H1 (cell line): ENCODE measurements at regions not wholly inside any gene's neighbourhood (a gene's known extent, or its start where the extent isn't known, plus 50 kb on each side); places are given as distances from the start of the nearest gene placed in this dataset.

Experiments used
- CTCF ChIA-PET: fragments of 300-600 bp; sonication (Branson Sonifier 250); formaldehyde crosslinking; loops from one replicate; lab custom pipeline; 2021; ENCODE audit not compliant: partially characterized antibody; lab: Charles Lee
- POLR2A ChIA-PET: fragments of 300-600 bp; sonication (Branson Sonifier 250); formaldehyde crosslinking; loops from one replicate; lab custom pipeline; 2021; ENCODE audit warnings: inconsistent platforms; ENCODE audit not compliant: partially characterized antibody; lab: Charles Lee
- DNase-seq, 2 experiments: peaks; one replicate each; pipeline versions ENCODE4 v3.0.0 to v3.0.0-alpha.2; 2010 to 2022; ENCODE audit warnings: low spot score in 2 of 2, low read depth in 1 of 2, mixed read lengths in 1 of 2
- FAIRE-seq: peaks from 2 replicates; lab custom pipeline; 2011; peaks lifted over from hg19 to GRCh38; lab: Jason Lieb, UNC
- H2AFZ ChIP-seq: 2 replicates; pipeline ENCODE4 v1.8.1; 2012; ENCODE audit warnings: low read length, inconsistent platforms
- H2AK5ac ChIP-seq: 2 replicates; pipeline ENCODE4 v1.6.1; 2013; ENCODE audit warnings: low read depth, low read length
- H2BK120ac ChIP-seq: replicated peaks from 2 replicates; pipeline ENCODE3; 2013; ENCODE audit warnings: low read depth, low read length, inconsistent platforms
- H2BK12ac ChIP-seq: 2 replicates; pipeline ENCODE4 v1.6.1; 2013; ENCODE audit warnings: low read depth, low read length
- H2BK15ac ChIP-seq: 2 replicates; pipeline ENCODE4 v1.6.1; 2013; ENCODE audit warnings: low read length
- H2BK20ac ChIP-seq: 2 replicates; pipeline ENCODE4 v1.6.1; 2013; ENCODE audit warnings: low read length
- H2BK5ac ChIP-seq: 2 replicates; pipeline ENCODE4 v1.6.1; 2013; ENCODE audit warnings: low read depth, low read length
- H3K14ac ChIP-seq: 2 replicates; pipeline ENCODE4 v1.6.1; 2013; ENCODE audit warnings: inconsistent platforms; ENCODE audit not compliant: insufficient read length
- H3K18ac ChIP-seq: 2 replicates; pipeline ENCODE4 v1.6.1; 2013; ENCODE audit warnings: low read length; ENCODE audit errors: extremely low read depth
- H3K23ac ChIP-seq: 2 replicates; pipeline ENCODE4 v1.6.1; 2013; ENCODE audit warnings: inconsistent platforms; ENCODE audit not compliant: insufficient read length
- H3K23me2 ChIP-seq: 2 replicates; pipeline ENCODE4 v1.6.1; 2013; ENCODE audit warnings: low read depth, low read length
- H3K27ac ChIP-seq: 2 replicates; pipeline ENCODE4 v1.6.1; 2011; ENCODE audit warnings: low read depth, low read length, inconsistent platforms
- H3K27me3 ChIP-seq, 4 experiments: replicated peaks in 1 of 4; 1 replicate in 1 of 4; 2 replicates in 3 of 4; pipeline versions ENCODE4 v1.6.1 to v1.8.1; 2011 to 2013; ENCODE audit warnings: low read length in 3 of 4, mild to moderate bottlenecking in 3 of 4, inconsistent platforms in 2 of 4, mixed read lengths in 2 of 4, moderate library complexity in 1 of 4; ENCODE audit not compliant: control insufficient read depth in 3 of 4, insufficient read depth in 3 of 4; ENCODE audit errors: extremely low read depth in 1 of 4
- H3K36me3 ChIP-seq, 4 experiments: 2 replicates each; pipeline versions ENCODE4 v1.6.1 to v1.8.1; 2011 to 2013; ENCODE audit warnings: mild to moderate bottlenecking in 4 of 4, low read length in 3 of 4, moderate library complexity in 2 of 4, control low read depth in 1 of 4, inconsistent platforms in 1 of 4; ENCODE audit not compliant: insufficient read depth in 4 of 4, control insufficient read depth in 2 of 4
- H3K4ac ChIP-seq: replicated peaks from 2 replicates; pipeline ENCODE3; 2013; ENCODE audit warnings: low read length, low read depth, mixed read lengths, inconsistent platforms; ENCODE audit not compliant: insufficient read length
- H3K4me1 ChIP-seq, 4 experiments: replicated peaks in 1 of 4; 1 replicate in 1 of 4; 2 replicates in 3 of 4; pipeline versions ENCODE4 v1.6.1 to v1.8.1; 2011 to 2013; ENCODE audit warnings: low read length in 3 of 4, inconsistent platforms in 2 of 4, mixed read lengths in 1 of 4; ENCODE audit not compliant: insufficient read depth in 4 of 4, control insufficient read depth in 3 of 4
- H3K4me2 ChIP-seq, 2 experiments: 2 replicates each; pipeline versions ENCODE4 v1.6.1 to v1.8.1; 2011 to 2013; ENCODE audit warnings: low read depth in 2 of 2, low read length in 2 of 2, control low read depth in 1 of 2, inconsistent platforms in 1 of 2, mild to moderate bottlenecking in 1 of 2; ENCODE audit not compliant: insufficient read depth in 1 of 2
- H3K4me3 ChIP-seq, 4 experiments: fragments of 200-600, 300-600 bp in 1 of 4; sonication (generic), shearing (Covaris generic), sonication (Bioruptor Twin) in 1 of 4; 2 replicates each; pipeline versions ENCODE4 v1.5.1 to v1.8.1; 2011 to 2016; ENCODE audit warnings: low read length in 4 of 4, low read depth in 3 of 4, control low read depth in 2 of 4, inconsistent platforms in 2 of 4, mild to moderate bottlenecking in 2 of 4, mixed read lengths in 1 of 4, moderate library complexity in 1 of 4; ENCODE audit not compliant: insufficient read depth in 2 of 4; ENCODE audit errors: extremely low read depth in 1 of 4
- H3K56ac ChIP-seq: replicated peaks from 2 replicates; pipeline ENCODE3; 2013; ENCODE audit warnings: low read depth, mild to moderate bottlenecking, mixed read lengths, low read length, inconsistent platforms; ENCODE audit not compliant: insufficient read length
- H3K79me1 ChIP-seq: 2 replicates; pipeline ENCODE4 v1.6.1; 2013; ENCODE audit warnings: low read depth, low read length, control low read depth
- H3K79me2 ChIP-seq, 2 experiments: 2 replicates each; pipeline versions ENCODE4 v1.6.1 to v1.8.1; 2012 to 2013; ENCODE audit warnings: low read length in 2 of 2, mild to moderate bottlenecking in 2 of 2, inconsistent platforms in 1 of 2; ENCODE audit not compliant: insufficient read depth in 2 of 2, control insufficient read depth in 1 of 2
- H3K9ac ChIP-seq, 4 experiments: replicated peaks in 1 of 4; 1 replicate in 1 of 4; 2 replicates in 3 of 4; pipeline versions ENCODE4 v1.6.1 to v1.8.1; 2011 to 2013; ENCODE audit warnings: low read depth in 3 of 4, low read length in 3 of 4, control low read depth in 2 of 4, mild to moderate bottlenecking in 2 of 4, moderate library complexity in 2 of 4, inconsistent platforms in 1 of 4; ENCODE audit errors: extremely low read depth in 1 of 4
- H3K9me3 ChIP-seq, 2 experiments: 2 replicates each; pipeline versions ENCODE4 v1.6.1 to v1.8.1; 2012 to 2013; ENCODE audit warnings: mild to moderate bottlenecking in 2 of 2, moderate library complexity in 2 of 2, control low read depth in 1 of 2, inconsistent platforms in 1 of 2, low read depth in 1 of 2, low read length in 1 of 2, mixed read lengths in 1 of 2; ENCODE audit not compliant: insufficient read depth in 2 of 2
- H4K20me1 ChIP-seq, 2 experiments: replicated peaks in 1 of 2; 2 replicates each; pipeline versions ENCODE3 to v1.8.1; 2011 to 2013; ENCODE audit warnings: inconsistent platforms in 2 of 2, low read length in 2 of 2, mild to moderate bottlenecking in 1 of 2; ENCODE audit not compliant: insufficient read depth in 2 of 2, control insufficient read depth in 1 of 2
- H4K5ac ChIP-seq: 2 replicates; pipeline ENCODE4 v1.6.1; 2013; ENCODE audit warnings: low read length, low read depth, mixed read lengths, inconsistent platforms; ENCODE audit not compliant: insufficient read length
- H4K8ac ChIP-seq: 2 replicates; pipeline ENCODE4 v1.8.0; 2013; ENCODE audit warnings: mild to moderate bottlenecking, moderate library complexity, low read length, inconsistent platforms; ENCODE audit not compliant: insufficient read depth; ENCODE audit errors: extremely low read depth
- H4K91ac ChIP-seq: replicated peaks from 2 replicates; pipeline ENCODE3; 2013; ENCODE audit warnings: low read length, mixed read lengths, inconsistent platforms; ENCODE audit not compliant: insufficient read length
- RAD21 ChIP-seq, 2 experiments: IDR thresholded peaks in 1 of 2; conservative IDR thresholded peaks in 1 of 2; 2 replicates each; pipeline ENCODE4 v1.6.1; 2011; ENCODE audit warnings: low read depth in 2 of 2, low read length in 2 of 2, improper control_type of control experiment in 1 of 2, inconsistent platforms in 1 of 2, mild to moderate bottlenecking in 1 of 2, moderate library complexity in 1 of 2
- TBP ChIP-seq: IDR thresholded peaks from 2 replicates; pipeline ENCODE4 v1.6.1; 2011; ENCODE audit warnings: low read depth, low read length, improper control_type of control experiment
- TF ChIP-seq, protein P1 (sequence below), 3 experiments: IDR thresholded peaks; 1 replicate in 2 of 3; 2 replicates in 1 of 3; pipeline versions ENCODE4 v1.5.1 to v1.6.1; 2011; ENCODE audit warnings: low read length in 3 of 3, mild to moderate bottlenecking in 3 of 3, inconsistent platforms in 2 of 3, low read depth in 1 of 3, moderate library complexity in 1 of 3; ENCODE audit not compliant: insufficient read depth in 1 of 3; ENCODE audit errors: control extremely low read depth in 1 of 3

DNA sequence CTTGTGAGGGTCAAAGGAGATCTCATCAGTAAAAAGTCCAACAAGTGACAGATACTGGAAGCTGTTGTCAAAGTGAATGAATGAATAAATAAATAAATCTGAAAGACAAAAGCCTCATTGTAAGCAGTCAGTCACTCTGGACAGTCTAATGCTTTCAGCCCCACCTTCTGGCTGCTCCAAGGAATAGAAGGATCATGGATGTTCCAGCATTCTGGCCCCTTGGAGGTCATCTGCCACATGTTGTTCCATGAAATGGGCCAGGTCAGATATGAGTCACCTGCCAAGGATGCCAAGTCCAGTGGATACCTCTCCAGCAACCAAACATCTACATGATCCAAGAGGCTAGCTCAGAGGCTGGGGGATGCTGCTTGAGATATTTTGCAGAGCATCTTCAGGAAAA, 185.6 kb downstream of the BMP7 start:
- no peak overlapping the region for H3K9ac ChIP-seq
- no peak overlapping the region for H3K23ac ChIP-seq
- no peak overlapping the region for H3K18ac ChIP-seq
- peaks cover 0 to 5% of the 10 kb centered on the region in 2 experiments for H4K20me1 ChIP-seq
- no peaks in the 10 kb centered on the region for H3K4me1 ChIP-seq
- H3K36me3 ChIP-seq, result no peaks in the 10 kb centered on the region
- no peak overlapping the region for H2AFZ ChIP-seq
- H2BK5ac ChIP-seq, result no peak overlapping the region
- CTCF ChIA-PET, result interaction anchor here (0.5 to 2.4 kb wide), 15 partner anchors 9 to 532 kb away, joined by 3 to 12 read pairs (median 4); no protein-coding TSS in a partner anchor
- TF ChIP-seq, protein P1, sequence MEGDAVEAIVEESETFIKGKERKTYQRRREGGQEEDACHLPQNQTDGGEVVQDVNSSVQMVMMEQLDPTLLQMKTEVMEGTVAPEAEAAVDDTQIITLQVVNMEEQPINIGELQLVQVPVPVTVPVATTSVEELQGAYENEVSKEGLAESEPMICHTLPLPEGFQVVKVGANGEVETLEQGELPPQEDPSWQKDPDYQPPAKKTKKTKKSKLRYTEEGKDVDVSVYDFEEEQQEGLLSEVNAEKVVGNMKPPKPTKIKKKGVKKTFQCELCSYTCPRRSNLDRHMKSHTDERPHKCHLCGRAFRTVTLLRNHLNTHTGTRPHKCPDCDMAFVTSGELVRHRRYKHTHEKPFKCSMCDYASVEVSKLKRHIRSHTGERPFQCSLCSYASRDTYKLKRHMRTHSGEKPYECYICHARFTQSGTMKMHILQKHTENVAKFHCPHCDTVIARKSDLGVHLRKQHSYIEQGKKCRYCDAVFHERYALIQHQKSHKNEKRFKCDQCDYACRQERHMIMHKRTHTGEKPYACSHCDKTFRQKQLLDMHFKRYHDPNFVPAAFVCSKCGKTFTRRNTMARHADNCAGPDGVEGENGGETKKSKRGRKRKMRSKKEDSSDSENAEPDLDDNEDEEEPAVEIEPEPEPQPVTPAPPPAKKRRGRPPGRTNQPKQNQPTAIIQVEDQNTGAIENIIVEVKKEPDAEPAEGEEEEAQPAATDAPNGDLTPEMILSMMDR (IDR thresholded peaks at IDR 0.05; ENCODE audit: control extremely low read depth in 1 of 3, insufficient read depth in 1 of 3, low read depth in 1 of 3, low read length in 3 of 3), result peak in 2 of 3 experiments; percentile 32 to 40; a peak in 1 of 4 replicates
- TF ChIP-seq TBP (no peak), RAD21 (IDR thresholded peaks at IDR 0.05 in 1 of 2, conservative IDR thresholded peaks at IDR 0.05 in 1 of 2; ENCODE audit: low read depth in 2 of 2, low read length in 2 of 2) (peak; percentile 51 to 62)
- no peak overlapping the region for H3K4ac ChIP-seq
- H2BK15ac ChIP-seq, result no peak overlapping the region
- H3K27ac ChIP-seq, result no peak overlapping the region
- H3K4me3 ChIP-seq, result no peak overlapping the region
- DNase-seq, result no peak
- H2AK5ac ChIP-seq, result no peak overlapping the region
- POLR2A ChIA-PET, result interaction anchor here (1.1 kb wide), 1 partner anchor 9 kb away, joined by 3 read pairs; no protein-coding TSS in a partner anchor
- H3K23me2 ChIP-seq, result no peaks in the 10 kb centered on the region
- no peak for FAIRE-seq
- no peaks in the 10 kb centered on the region for H3K79me1 ChIP-seq
- no peak overlapping the region for H3K56ac ChIP-seq
- H2BK20ac ChIP-seq, result no peak overlapping the region
- no peak overlapping the region for H3K14ac ChIP-seq
- no peak overlapping the region for H4K91ac ChIP-seq
- no peaks in the 10 kb centered on the region; a peak in 1 of 4 replicates for H3K79me2 ChIP-seq
- H3K9me3 ChIP-seq, result peaks cover 0 to 5% of the 10 kb centered on the region in 2 experiments; a peak in 2 of 4 replicates
- H3K27me3 ChIP-seq, result no peaks in the 10 kb centered on the region
- no peak overlapping the region for H2BK12ac ChIP-seq
- no peak overlapping the region for H3K4me2 ChIP-seq
- no peak overlapping the region for H4K8ac ChIP-seq
- no peak overlapping the region for H4K5ac ChIP-seq
- H2BK120ac ChIP-seq, result no peak overlapping the region
